SK-N-SH treated with all-trans-retinoic acid at 6 μM for 48 hours (cell line): ENCODE measurements at regions not wholly inside any gene's neighbourhood (a gene's known extent, or its start where the extent isn't known, plus 50 kb on each side); places are given as distances from the start of the nearest gene placed in this dataset.

Experiments
- ATAC-seq: fragments of 200-7000 bp; cut with Tn5 transposase; 3 replicates; pipeline ENCODE4 v1.9.1; 2020; ENCODE audit warnings: mild to moderate bottlenecking, moderate library complexity
- PPARA ChIP-seq: fragments of 250-450 bp; sonication (Bioruptor Pico); IDR thresholded peaks from 2 replicates; pipeline ENCODE4 v1.5.0; 2020; ENCODE audit warnings: mild to moderate bottlenecking, borderline replicate concordance
- ZFP30 ChIP-seq: fragments of 450-650 bp; formaldehyde crosslinking; IDR thresholded peaks from 2 replicates; pipeline ENCODE4 v1.5.0; 2022; ENCODE audit warnings: mild to moderate bottlenecking, moderate library complexity
- TF ChIP-seq, protein P1 (sequence below): fragments of 250-450 bp; sonication (Bioruptor Pico); IDR thresholded peaks from 2 replicates; pipeline ENCODE4 v1.5.0; 2020; ENCODE audit warnings: mild to moderate bottlenecking, moderate library complexity
- TF ChIP-seq, protein P2 (sequence below): fragments of 250-450 bp; sonication (Bioruptor Pico); IDR thresholded peaks from 2 replicates; pipeline ENCODE4 v1.8.0; 2020; ENCODE audit warnings: mild to moderate bottlenecking, moderate library complexity, borderline replicate concordance

DNA sequence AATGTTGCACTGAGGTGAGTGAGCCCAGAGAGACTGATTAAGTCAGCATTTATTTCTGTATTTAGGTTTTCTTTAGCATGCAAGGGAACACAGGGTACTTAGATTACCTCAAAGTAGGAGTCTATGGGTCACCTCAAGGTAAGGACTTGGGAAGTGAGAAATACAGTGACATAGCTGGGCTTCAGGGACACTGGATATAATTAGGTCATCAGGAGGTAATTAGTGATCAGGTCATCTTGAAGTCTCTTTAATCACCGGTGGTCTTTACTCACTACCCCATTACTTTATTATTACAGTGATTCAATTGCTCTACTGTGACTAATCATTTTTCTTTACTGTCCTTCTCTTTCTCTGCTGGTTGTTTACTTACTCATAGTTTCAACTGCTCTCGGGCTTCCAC lies 59.9 kb upstream of the KCNK1 start:
- no peak for ATAC-seq
- no peak for TF ChIP-seq PPARA (CRISPR knock-in tag)
- TF ChIP-seq, protein P1, sequence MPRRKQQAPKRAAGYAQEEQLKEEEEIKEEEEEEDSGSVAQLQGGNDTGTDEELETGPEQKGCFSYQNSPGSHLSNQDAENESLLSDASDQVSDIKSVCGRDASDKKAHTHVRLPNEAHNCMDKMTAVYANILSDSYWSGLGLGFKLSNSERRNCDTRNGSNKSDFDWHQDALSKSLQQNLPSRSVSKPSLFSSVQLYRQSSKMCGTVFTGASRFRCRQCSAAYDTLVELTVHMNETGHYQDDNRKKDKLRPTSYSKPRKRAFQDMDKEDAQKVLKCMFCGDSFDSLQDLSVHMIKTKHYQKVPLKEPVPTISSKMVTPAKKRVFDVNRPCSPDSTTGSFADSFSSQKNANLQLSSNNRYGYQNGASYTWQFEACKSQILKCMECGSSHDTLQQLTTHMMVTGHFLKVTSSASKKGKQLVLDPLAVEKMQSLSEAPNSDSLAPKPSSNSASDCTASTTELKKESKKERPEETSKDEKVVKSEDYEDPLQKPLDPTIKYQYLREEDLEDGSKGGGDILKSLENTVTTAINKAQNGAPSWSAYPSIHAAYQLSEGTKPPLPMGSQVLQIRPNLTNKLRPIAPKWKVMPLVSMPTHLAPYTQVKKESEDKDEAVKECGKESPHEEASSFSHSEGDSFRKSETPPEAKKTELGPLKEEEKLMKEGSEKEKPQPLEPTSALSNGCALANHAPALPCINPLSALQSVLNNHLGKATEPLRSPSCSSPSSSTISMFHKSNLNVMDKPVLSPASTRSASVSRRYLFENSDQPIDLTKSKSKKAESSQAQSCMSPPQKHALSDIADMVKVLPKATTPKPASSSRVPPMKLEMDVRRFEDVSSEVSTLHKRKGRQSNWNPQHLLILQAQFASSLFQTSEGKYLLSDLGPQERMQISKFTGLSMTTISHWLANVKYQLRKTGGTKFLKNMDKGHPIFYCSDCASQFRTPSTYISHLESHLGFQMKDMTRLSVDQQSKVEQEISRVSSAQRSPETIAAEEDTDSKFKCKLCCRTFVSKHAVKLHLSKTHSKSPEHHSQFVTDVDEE (CRISPR knock-in tag), result no peak

DNA sequence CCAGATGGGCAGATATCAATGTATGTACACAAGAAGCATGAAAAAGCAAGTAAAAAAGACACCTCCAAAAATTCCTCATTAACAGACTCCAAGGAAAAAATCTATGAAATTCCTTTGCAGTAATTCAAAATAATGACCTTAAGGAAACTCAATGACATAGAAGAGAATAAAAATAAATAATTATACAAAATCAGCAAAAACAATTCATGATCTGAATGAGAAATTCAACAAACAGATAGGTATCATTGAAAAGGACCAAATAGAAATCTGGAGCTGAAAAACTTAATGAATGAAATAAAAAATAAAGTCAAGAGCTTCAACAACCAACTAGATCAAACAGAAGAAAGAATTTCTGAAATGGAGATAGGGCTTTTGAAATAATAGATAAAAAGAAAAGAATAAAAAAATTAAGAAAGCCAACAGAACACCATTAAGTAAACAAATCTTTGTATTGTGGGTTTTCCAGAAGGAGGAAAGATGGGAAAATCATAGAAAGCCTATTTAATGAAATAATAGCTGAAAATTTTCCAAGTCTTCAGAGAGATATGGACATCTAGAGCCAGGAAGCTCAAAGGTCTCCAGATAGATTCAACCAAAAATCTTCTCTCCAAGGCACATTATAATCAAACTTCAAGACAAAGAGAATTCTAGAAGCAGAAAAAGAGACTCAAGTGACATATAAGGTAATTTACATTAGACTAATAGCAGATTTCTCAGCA lies 52.0 kb upstream of the KCNK1 start:
- ATAC-seq, result no peak

More for the DNA sequence above, 52.0 kb upstream of the KCNK1 start:
- peak; percentile 99 for TF ChIP-seq ZFP30 (CRISPR knock-in tag)
- TF ChIP-seq, protein P2, sequence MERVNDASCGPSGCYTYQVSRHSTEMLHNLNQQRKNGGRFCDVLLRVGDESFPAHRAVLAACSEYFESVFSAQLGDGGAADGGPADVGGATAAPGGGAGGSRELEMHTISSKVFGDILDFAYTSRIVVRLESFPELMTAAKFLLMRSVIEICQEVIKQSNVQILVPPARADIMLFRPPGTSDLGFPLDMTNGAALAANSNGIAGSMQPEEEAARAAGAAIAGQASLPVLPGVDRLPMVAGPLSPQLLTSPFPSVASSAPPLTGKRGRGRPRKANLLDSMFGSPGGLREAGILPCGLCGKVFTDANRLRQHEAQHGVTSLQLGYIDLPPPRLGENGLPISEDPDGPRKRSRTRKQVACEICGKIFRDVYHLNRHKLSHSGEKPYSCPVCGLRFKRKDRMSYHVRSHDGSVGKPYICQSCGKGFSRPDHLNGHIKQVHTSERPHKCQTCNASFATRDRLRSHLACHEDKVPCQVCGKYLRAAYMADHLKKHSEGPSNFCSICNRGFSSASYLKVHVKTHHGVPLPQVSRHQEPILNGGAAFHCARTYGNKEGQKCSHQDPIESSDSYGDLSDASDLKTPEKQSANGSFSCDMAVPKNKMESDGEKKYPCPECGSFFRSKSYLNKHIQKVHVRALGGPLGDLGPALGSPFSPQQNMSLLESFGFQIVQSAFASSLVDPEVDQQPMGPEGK, result no peak
